ENCODE measurements at regions not wholly inside any gene's neighbourhood (a gene's known extent, or its start where the extent isn't known, plus 50 kb on each side); places are given as distances from the start of the nearest gene placed in this dataset.
"Not testable (repeated sequence)": the region's sequence is repeated elsewhere in the genome, so short reads cannot be mapped to it uniquely, and the experiment has no call there.

DNA sequence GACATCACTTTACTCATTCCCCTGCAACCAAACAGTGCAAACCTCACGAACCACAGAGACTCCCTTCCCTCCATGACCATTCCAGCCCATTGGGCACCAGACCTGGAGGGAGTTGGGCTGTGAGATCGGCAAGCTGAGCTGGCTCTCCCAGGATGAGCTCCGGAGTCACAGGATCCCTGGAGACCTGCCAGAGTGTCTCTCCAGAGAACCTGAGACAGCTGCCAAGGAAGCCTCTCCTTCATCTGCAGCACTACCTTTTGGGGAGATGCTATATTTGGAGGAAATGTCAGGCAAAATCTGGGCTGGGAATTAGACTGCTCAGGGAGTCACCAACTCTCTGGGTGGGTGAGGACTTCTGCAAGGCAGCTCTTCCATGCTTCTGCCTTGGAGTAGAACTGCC lies 417.4 kb downstream of the TNS1 start:
- no peak overlapping the region for H3K27ac ChIP-seq
- no peak for TF ChIP-seq CTCF (IDR thresholded peaks at IDR 0.05)
- no peak overlapping the region for H3K4me3 ChIP-seq
- no peak for DNase-seq (ENCODE audit: low spot score)

GRCh38 chr2:217580407-217580806 lies 422.4 kb downstream of the TNS1 start:
- DNase-seq (ENCODE audit: low spot score); H3K4me3 ChIP-seq; H3K27ac ChIP-seq: not testable (repeated sequence)

GRCh38 chr2:217573571-217573970 lies 429.2 kb downstream of the TNS1 start:
- H3K4me3 ChIP-seq = no peak overlapping the region
- TF ChIP-seq CTCF (IDR thresholded peaks at IDR 0.05) = no peak
- no peak for DNase-seq (ENCODE audit: low spot score)
- H3K27ac ChIP-seq = no peak overlapping the region

GRCh38 chr2:217570394-217570793 lies 432.4 kb downstream of the TNS1 start:
- no peak for TF ChIP-seq CTCF (IDR thresholded peaks at IDR 0.05)
- H3K4me3 ChIP-seq = no peak overlapping the region
- no peak overlapping the region for H3K27ac ChIP-seq
- no peak for DNase-seq (ENCODE audit: low spot score)

GRCh38 chr2:217568289-217568971 lies 434.4 kb downstream of the TNS1 start:
- Histone ChIP-seq H3K27ac (no peak overlapping the region), H3K4me3 (no peak overlapping the region)
- DNase-seq (ENCODE audit: low spot score) = no peak
- no peak for TF ChIP-seq CTCF (IDR thresholded peaks at IDR 0.05)

- H3K4me3 ChIP-seq = no peak overlapping the region
- TF ChIP-seq CTCF (IDR thresholded peaks at IDR 0.05) = no peak
- no peak overlapping the region for H3K27ac ChIP-seq
These were observed 439.2 kb downstream of the TNS1 start for GRCh38 chr2:217563565-217563964.

GRCh38 chr2:217562871-217563480 lies 439.8 kb downstream of the TNS1 start:
- no peak overlapping the region for H3K4me3 ChIP-seq
- DNase-seq (ENCODE audit: low spot score) = no peak
- no peak for TF ChIP-seq CTCF (IDR thresholded peaks at IDR 0.05)
- no peak overlapping the region for H3K27ac ChIP-seq

More at GRCh38 chr2:217563565-217563964, 439.2 kb downstream of the TNS1 start:
- no peak for DNase-seq (ENCODE audit: low spot score)

All from coronary artery (tissue), 2 donors.